SK-N-SH treated with all-trans-retinoic acid at 6 μM for 48 hours (cell line): ENCODE measurements at regions not wholly inside any gene's neighbourhood (a gene's known extent, or its start where the extent isn't known, plus 50 kb on each side); places are given as distances from the start of the nearest gene placed in this dataset.

Experiments used
- ATAC-seq: fragments of 200-7000 bp; cut with Tn5 transposase; 3 replicates; pipeline ENCODE4 v1.9.1; 2020; ENCODE audit warnings: mild to moderate bottlenecking, moderate library complexity
- BACH2 ChIP-seq: fragments of 250-450 bp; sonication (Bioruptor Pico); IDR thresholded peaks from 2 replicates; pipeline ENCODE4 v1.9.0; 2021; ENCODE audit warnings: mild to moderate bottlenecking, borderline replicate concordance
- CSDC2 ChIP-seq: fragments of 250-450 bp; sonication (Bioruptor Pico); IDR thresholded peaks from 2 replicates; pipeline ENCODE4 v1.5.0; 2020; ENCODE audit warnings: mild to moderate bottlenecking, moderate library complexity
- ESRRG ChIP-seq: fragments of 250-450 bp; sonication (Bioruptor Pico); IDR thresholded peaks from 2 replicates; pipeline ENCODE4 v1.6.1; 2021; ENCODE audit warnings: mild to moderate bottlenecking
- ISL1 ChIP-seq: fragments of 250-450 bp; sonication (Bioruptor Pico); IDR thresholded peaks from 2 replicates; pipeline ENCODE4 v2.1.2; 2022; ENCODE audit warnings: mild to moderate bottlenecking, moderate library complexity
- OSR1 ChIP-seq: fragments of 250-450 bp; sonication (Bioruptor Pico); IDR thresholded peaks from 2 replicates; pipeline ENCODE4 v1.8.0; 2022; ENCODE audit warnings: moderate library complexity, mild to moderate bottlenecking, inconsistent platforms
- TCF4 ChIP-seq: fragments of 250-450 bp; sonication (Bioruptor Pico); IDR thresholded peaks from 2 replicates; pipeline ENCODE4 v1.8.0; 2021; ENCODE audit warnings: mild to moderate bottlenecking, moderate library complexity, borderline replicate concordance
- TOX ChIP-seq: fragments of 250-450 bp; sonication (Bioruptor Pico); IDR thresholded peaks from 2 replicates; pipeline ENCODE4 v1.8.0; 2021; ENCODE audit warnings: mild to moderate bottlenecking, moderate library complexity, borderline replicate concordance
- ZFP3 ChIP-seq: fragments of 250-450 bp; sonication (Bioruptor Pico); IDR thresholded peaks from 2 replicates; pipeline ENCODE4 v1.5.0; 2020; ENCODE audit warnings: mild to moderate bottlenecking, moderate library complexity
- ZFP30 ChIP-seq: fragments of 450-650 bp; formaldehyde crosslinking; IDR thresholded peaks from 2 replicates; pipeline ENCODE4 v1.5.0; 2022; ENCODE audit warnings: mild to moderate bottlenecking, moderate library complexity
- ZNF565 ChIP-seq: fragments of 450-650 bp; formaldehyde crosslinking; conservative IDR thresholded peaks from 2 replicates; pipeline ENCODE4 v1.5.0; 2020; ENCODE audit warnings: low read depth, mild to moderate bottlenecking, moderate library complexity
- ZNF70 ChIP-seq: fragments of 450-650 bp; formaldehyde crosslinking; IDR thresholded peaks from 2 replicates; pipeline ENCODE4 v1.5.0; 2020; ENCODE audit warnings: mild to moderate bottlenecking, moderate library complexity
- TF ChIP-seq, protein P1 (sequence below): fragments of 250-450 bp; sonication (Bioruptor Pico); IDR thresholded peaks from 2 replicates; pipeline ENCODE4 v1.5.1; 2021; ENCODE audit warnings: mild to moderate bottlenecking, moderate library complexity
- TF ChIP-seq, protein P2 (sequence below): fragments of 250-450 bp; sonication (Bioruptor Pico); IDR thresholded peaks from 2 replicates; pipeline ENCODE4 v1.5.0; 2020; ENCODE audit warnings: mild to moderate bottlenecking, moderate library complexity
- TF ChIP-seq, protein P3 (sequence below): fragments of 250-450 bp; sonication (Bioruptor Pico); IDR thresholded peaks from 2 replicates; pipeline ENCODE4 v1.5.1; 2020; ENCODE audit warnings: low read depth, mild to moderate bottlenecking, moderate library complexity
- TF ChIP-seq, protein P4 (sequence below): fragments of 250-450 bp; sonication (Bioruptor Pico); IDR thresholded peaks from 2 replicates; pipeline ENCODE4 v1.8.0; 2021; ENCODE audit warnings: low read depth, mild to moderate bottlenecking, moderate library complexity, borderline replicate concordance

DNA sequence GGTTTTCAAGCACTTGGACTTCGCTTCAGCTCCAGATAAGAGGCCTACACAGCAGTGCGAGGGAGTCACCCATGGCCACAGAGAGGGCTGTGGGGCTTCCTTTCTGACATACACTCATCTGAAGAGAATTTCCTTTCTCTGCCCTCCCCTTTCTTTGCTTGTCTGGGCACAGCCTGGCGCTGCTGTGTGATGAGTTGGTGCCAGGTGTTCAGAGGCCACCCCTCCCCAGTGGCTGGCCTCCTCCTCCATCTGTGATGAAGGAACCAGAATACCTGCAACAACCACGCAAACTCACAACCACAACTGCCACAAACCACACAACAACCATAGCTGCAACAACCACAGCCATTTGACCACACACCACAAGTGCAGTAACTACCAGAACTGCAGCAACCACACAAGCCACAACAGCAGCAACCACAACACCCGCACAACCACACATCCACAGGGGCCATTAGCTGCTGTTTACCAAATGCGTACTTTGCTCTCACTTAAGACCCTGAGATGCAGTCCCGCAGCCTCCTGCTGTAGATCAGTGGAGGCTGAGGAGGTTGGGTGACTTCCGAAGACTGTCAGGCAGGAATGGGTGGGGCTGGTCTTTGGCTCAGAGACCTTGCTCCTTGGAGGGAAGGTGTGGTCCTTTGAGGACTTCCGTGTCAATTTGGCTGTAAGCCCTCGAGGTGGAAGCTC is 71.1 kb downstream of the IER5 start (continued):
- no peak for TF ChIP-seq ISL1 (CRISPR knock-in tag)
- TF ChIP-seq TOX (CRISPR knock-in tag) = no peak
- TF ChIP-seq, protein P1, sequence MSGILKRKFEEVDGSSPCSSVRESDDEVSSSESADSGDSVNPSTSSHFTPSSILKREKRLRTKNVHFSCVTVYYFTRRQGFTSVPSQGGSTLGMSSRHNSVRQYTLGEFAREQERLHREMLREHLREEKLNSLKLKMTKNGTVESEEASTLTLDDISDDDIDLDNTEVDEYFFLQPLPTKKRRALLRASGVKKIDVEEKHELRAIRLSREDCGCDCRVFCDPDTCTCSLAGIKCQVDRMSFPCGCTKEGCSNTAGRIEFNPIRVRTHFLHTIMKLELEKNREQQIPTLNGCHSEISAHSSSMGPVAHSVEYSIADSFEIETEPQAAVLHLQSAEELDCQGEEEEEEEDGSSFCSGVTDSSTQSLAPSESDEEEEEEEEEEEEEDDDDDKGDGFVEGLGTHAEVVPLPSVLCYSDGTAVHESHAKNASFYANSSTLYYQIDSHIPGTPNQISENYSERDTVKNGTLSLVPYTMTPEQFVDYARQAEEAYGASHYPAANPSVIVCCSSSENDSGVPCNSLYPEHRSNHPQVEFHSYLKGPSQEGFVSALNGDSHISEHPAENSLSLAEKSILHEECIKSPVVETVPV (CRISPR knock-in tag) = no peak
- TF ChIP-seq TCF4 (CRISPR knock-in tag) = no peak
- no peak for TF ChIP-seq ZNF565 (CRISPR knock-in tag)
- no peak for TF ChIP-seq ZNF70 (CRISPR knock-in tag)
- no peak for TF ChIP-seq ZFP3 (CRISPR knock-in tag)
- TF ChIP-seq, protein P2, sequence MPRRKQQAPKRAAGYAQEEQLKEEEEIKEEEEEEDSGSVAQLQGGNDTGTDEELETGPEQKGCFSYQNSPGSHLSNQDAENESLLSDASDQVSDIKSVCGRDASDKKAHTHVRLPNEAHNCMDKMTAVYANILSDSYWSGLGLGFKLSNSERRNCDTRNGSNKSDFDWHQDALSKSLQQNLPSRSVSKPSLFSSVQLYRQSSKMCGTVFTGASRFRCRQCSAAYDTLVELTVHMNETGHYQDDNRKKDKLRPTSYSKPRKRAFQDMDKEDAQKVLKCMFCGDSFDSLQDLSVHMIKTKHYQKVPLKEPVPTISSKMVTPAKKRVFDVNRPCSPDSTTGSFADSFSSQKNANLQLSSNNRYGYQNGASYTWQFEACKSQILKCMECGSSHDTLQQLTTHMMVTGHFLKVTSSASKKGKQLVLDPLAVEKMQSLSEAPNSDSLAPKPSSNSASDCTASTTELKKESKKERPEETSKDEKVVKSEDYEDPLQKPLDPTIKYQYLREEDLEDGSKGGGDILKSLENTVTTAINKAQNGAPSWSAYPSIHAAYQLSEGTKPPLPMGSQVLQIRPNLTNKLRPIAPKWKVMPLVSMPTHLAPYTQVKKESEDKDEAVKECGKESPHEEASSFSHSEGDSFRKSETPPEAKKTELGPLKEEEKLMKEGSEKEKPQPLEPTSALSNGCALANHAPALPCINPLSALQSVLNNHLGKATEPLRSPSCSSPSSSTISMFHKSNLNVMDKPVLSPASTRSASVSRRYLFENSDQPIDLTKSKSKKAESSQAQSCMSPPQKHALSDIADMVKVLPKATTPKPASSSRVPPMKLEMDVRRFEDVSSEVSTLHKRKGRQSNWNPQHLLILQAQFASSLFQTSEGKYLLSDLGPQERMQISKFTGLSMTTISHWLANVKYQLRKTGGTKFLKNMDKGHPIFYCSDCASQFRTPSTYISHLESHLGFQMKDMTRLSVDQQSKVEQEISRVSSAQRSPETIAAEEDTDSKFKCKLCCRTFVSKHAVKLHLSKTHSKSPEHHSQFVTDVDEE = no peak
- TF ChIP-seq ESRRG (CRISPR knock-in tag) = no peak

DNA sequence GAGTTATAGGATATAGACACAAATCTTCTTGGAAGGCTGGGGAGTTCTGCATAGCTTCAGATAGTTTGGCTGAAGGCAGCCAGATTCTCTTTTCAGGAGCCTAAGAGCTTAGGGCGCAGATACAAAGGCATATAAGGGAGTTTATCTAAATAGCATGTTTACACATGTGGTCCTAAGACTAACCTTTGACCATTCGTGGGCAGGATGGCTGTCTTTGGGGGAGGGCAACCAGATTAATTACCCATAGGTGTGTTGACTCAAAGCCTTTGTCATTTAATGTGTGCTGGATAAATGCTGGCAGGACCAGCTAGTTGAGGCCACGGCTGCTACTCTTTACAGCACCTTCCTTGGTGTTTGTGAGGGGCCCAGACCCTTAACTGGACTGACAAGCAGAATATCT is 71.8 kb downstream of the IER5 start:
- no peak for ATAC-seq
- TF ChIP-seq BACH2 (CRISPR knock-in tag) = no peak
- TF ChIP-seq ISL1 (CRISPR knock-in tag) = no peak
- TF ChIP-seq, protein P3, sequence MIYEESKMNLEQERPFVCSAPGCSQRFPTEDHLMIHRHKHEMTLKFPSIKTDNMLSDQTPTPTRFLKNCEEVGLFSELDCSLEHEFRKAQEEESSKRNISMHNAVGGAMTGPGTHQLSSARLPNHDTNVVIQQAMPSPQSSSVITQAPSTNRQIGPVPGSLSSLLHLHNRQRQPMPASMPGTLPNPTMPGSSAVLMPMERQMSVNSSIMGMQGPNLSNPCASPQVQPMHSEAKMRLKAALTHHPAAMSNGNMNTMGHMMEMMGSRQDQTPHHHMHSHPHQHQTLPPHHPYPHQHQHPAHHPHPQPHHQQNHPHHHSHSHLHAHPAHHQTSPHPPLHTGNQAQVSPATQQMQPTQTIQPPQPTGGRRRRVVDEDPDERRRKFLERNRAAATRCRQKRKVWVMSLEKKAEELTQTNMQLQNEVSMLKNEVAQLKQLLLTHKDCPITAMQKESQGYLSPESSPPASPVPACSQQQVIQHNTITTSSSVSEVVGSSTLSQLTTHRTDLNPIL = no peak
- no peak for TF ChIP-seq ESRRG (CRISPR knock-in tag)
- TF ChIP-seq TOX (CRISPR knock-in tag) = no peak
- TF ChIP-seq ZFP30 (CRISPR knock-in tag) = no peak
- TF ChIP-seq ZNF70 (CRISPR knock-in tag) = no peak
- no peak for TF ChIP-seq CSDC2 (CRISPR knock-in tag)
- TF ChIP-seq OSR1 (CRISPR knock-in tag) = no peak

DNA sequence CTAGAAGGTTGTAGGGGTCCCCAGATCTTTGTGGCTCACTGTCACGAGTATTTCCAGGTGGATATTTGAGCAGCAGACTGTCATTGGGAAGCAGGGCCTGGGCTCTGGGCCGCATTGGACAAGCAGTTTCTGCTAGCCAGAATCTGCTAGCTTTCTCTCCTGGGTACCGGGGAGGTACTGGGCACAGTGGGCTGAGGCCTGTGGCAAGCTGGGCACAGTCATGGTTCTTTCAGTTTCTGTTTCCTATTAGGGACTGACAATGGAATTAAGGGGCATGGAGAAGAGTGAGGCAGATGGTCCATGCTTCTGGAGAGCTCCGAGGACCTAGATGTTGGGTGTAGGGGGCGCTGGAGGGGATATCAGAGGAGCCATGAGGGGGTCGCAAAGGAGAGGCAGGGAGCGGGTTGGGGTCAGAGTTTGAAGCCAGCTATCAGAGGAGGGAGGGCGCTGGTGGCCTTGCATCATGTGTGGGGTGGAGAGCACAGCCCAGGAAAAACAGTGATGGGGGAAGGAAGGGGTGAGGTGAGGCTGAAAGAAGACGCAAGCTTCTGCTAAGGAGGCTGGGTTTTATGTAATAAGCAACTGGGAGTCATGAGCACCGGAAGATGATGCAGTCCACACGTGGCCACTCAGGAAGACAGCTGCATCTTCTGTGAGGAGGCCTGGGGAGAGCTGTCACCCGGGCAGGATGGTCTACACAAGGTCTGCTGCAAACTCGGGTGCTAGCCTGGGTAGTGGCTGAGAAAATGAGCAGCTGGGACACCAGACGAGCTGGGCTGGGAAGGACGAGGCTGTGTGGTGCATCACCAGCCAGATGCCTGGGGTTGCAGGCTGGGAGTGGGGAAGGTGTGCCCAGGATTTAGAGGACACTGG is 72.7 kb downstream of the IER5 start:
- no peak for ATAC-seq
- TF ChIP-seq ISL1 (CRISPR knock-in tag) (no peak), OSR1 (CRISPR knock-in tag) (no peak)

DNA sequence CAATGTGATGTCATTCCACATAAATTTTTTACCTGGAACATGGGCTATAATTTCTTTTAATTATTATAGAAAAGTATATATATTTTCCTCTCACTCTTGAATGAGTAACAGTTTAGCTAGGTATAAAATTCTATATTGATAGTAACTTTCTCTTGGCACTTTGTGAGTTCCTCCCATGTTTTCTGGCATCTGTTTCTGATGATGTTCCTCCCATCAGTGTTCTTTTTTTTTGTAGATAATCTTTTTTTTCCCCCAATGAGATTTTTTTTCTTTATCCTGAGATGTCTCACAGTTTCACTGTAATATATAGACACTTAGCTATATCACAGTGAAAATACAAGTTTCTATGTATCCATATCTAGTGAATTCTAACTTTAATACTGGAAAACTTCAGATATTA is 75.2 kb downstream of the IER5 start:
- no peak for ATAC-seq

More for the DNA sequence above, 75.2 kb downstream of the IER5 start:
- no peak for TF ChIP-seq TOX (CRISPR knock-in tag)
- TF ChIP-seq ZNF70 (CRISPR knock-in tag) = no peak
- TF ChIP-seq, protein P4, sequence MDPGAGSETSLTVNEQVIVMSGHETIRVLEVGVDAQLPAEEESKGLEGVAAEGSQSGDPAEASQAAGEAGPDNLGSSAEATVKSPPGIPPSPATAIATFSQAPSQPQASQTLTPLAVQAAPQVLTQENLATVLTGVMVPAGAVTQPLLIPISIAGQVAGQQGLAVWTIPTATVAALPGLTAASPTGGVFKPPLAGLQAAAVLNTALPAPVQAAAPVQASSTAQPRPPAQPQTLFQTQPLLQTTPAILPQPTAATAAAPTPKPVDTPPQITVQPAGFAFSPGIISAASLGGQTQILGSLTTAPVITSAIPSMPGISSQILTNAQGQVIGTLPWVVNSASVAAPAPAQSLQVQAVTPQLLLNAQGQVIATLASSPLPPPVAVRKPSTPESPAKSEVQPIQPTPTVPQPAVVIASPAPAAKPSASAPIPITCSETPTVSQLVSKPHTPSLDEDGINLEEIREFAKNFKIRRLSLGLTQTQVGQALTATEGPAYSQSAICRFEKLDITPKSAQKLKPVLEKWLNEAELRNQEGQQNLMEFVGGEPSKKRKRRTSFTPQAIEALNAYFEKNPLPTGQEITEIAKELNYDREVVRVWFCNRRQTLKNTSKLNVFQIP (CRISPR knock-in tag) = no peak
- no peak for TF ChIP-seq ZFP3 (CRISPR knock-in tag)
- no peak for TF ChIP-seq ZFP30 (CRISPR knock-in tag)
